Ascending aorta (tissue), 2 donors: ENCODE measurements at regions not wholly inside any gene's neighbourhood (a gene's known extent, or its start where the extent isn't known, plus 50 kb on each side); places are given as distances from the start of the nearest gene placed in this dataset.

Experiments
- DNase-seq, 2 donors: peaks; one replicate each; pipeline ENCODE4 v3.0.0-alpha.2; 2019; ENCODE audit warnings: low spot score in 2 of 2
- H3K27ac ChIP-seq, 2 donors: fragments of 200-600 bp; sonication (generic); one replicate each; pipeline ENCODE4 v1.5.1; 2016 to 2017; ENCODE audit warnings: mild to moderate bottlenecking in 1 of 2
- H3K27me3 ChIP-seq: fragments of 200-600 bp; sonication (generic); one replicate; pipeline ENCODE4 v1.5.1; 2017
- H3K36me3 ChIP-seq, 2 donors: fragments of 200-600 bp; sonication (generic); one replicate each; pipeline ENCODE4 v1.5.1; 2016
- H3K4me1 ChIP-seq, 2 donors: fragments of 200-600 bp; sonication (generic); one replicate each; pipeline ENCODE4 v1.5.1; 2016 to 2017; ENCODE audit warnings: mild to moderate bottlenecking in 1 of 2
- H3K4me3 ChIP-seq, 2 donors: fragments of 200-600 bp; sonication (generic); one replicate each; pipeline ENCODE4 v1.5.1; 2016 to 2017; ENCODE audit warnings: mild to moderate bottlenecking in 1 of 2
- H3K9me3 ChIP-seq, 2 donors: fragments of 200-600 bp; sonication (generic); one replicate each; pipeline ENCODE4 v1.5.1; 2016
- intact Hi-C: fragments of 100-400 bp; cut with DNase I; formaldehyde crosslinking; loops from one replicate; pipeline ENCODE4 v1.15.1; 2023
- TF ChIP-seq, protein P1 (sequence below), 3 experiments: fragments of 200-600 bp in 2 of 3; fragments of 450-650 bp in 1 of 3; sonication (generic) in 2 of 3; IDR thresholded peaks; one replicate each; pipeline ENCODE4 v1.5.1; 2016 to 2019; ENCODE audit warnings: antibody characterized with exemption in 3 of 3, mild to moderate bottlenecking in 1 of 3, moderate library complexity in 1 of 3

DNA sequence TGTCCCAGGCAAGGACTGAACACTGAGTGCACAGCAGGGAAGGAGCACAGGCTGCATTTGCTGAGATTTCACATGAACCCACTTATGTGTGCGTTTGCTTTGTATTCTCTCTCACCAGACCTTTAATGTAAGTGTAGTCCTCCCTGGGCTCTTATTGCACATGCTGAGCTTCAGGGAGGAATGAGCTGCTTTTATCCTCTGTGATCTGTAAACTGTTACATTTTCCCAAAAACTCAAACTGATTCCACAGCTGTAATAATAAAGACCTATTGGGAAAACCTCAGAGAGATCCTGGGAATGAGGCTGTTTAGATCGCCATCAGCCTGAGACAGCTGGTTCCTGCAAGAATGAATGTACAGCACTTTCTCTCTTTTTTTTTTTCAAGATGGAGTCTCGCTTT lies 53.6 kb upstream of the ADORA2B start:
- H3K4me3 ChIP-seq = no peak overlapping the region
- no peaks in the 10 kb centered on the region for H3K9me3 ChIP-seq
- H3K36me3 ChIP-seq = no peaks in the 10 kb centered on the region
- no peak overlapping the region for H3K27ac ChIP-seq
- no peaks in the 10 kb centered on the region for H3K4me1 ChIP-seq
- TF ChIP-seq, protein P1, sequence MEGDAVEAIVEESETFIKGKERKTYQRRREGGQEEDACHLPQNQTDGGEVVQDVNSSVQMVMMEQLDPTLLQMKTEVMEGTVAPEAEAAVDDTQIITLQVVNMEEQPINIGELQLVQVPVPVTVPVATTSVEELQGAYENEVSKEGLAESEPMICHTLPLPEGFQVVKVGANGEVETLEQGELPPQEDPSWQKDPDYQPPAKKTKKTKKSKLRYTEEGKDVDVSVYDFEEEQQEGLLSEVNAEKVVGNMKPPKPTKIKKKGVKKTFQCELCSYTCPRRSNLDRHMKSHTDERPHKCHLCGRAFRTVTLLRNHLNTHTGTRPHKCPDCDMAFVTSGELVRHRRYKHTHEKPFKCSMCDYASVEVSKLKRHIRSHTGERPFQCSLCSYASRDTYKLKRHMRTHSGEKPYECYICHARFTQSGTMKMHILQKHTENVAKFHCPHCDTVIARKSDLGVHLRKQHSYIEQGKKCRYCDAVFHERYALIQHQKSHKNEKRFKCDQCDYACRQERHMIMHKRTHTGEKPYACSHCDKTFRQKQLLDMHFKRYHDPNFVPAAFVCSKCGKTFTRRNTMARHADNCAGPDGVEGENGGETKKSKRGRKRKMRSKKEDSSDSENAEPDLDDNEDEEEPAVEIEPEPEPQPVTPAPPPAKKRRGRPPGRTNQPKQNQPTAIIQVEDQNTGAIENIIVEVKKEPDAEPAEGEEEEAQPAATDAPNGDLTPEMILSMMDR (IDR thresholded peaks at IDR 0.05) = no peak
- intact Hi-C loops = no loop called here
- no peaks in the 10 kb centered on the region for H3K27me3 ChIP-seq
- no peak for DNase-seq

- Histone ChIP-seq H3K9me3 (no peaks in the 10 kb centered on the region), H3K4me1 (no peaks in the 10 kb centered on the region), H3K27ac (no peak overlapping the region), H3K27me3 (no peaks in the 10 kb centered on the region), H3K36me3 (no peaks in the 10 kb centered on the region), H3K4me3 (no peak overlapping the region)
- TF ChIP-seq, protein P1 (IDR thresholded peaks at IDR 0.05) = no peak
- no peak for DNase-seq
- intact Hi-C loops = no loop called here
Measured at GRCh38 chr17:15892244-15892643, 52.7 kb upstream of the ADORA2B start.

- no peak for DNase-seq
- TF ChIP-seq, protein P1 (IDR thresholded peaks at IDR 0.05) = no peak
- intact Hi-C loops = no loop called here
- no peaks in the 10 kb centered on the region for H3K36me3 ChIP-seq
- H3K4me1 ChIP-seq = no peaks in the 10 kb centered on the region
- H3K9me3 ChIP-seq = no peaks in the 10 kb centered on the region
- no peak overlapping the region for H3K4me3 ChIP-seq
- H3K27ac ChIP-seq = no peak overlapping the region
- no peaks in the 10 kb centered on the region for H3K27me3 ChIP-seq
Measured at GRCh38 chr17:15892731-15893657, 51.9 kb upstream of the ADORA2B start.

- no peaks in the 10 kb centered on the region for H3K36me3 ChIP-seq
- TF ChIP-seq, protein P1 (IDR thresholded peaks at IDR 0.05) = no peak
- H3K27me3 ChIP-seq = no peaks in the 10 kb centered on the region
- intact Hi-C loops = no loop called here
- no peaks in the 10 kb centered on the region for H3K4me1 ChIP-seq
- no peak overlapping the region for H3K4me3 ChIP-seq
- no peak for DNase-seq
- H3K27ac ChIP-seq = no peak overlapping the region
- H3K9me3 ChIP-seq = no peaks in the 10 kb centered on the region
Measured at GRCh38 chr17:15893658-15894024, 51.3 kb upstream of the ADORA2B start.

GRCh38 chr17:15894258-15894657 lies 50.7 kb upstream of the ADORA2B start:
- Histone ChIP-seq H3K4me1 (no peaks in the 10 kb centered on the region), H3K9me3 (no peaks in the 10 kb centered on the region), H3K27ac (no peak overlapping the region), H3K27me3 (no peaks in the 10 kb centered on the region), H3K36me3 (no peaks in the 10 kb centered on the region), H3K4me3 (no peak overlapping the region)
- intact Hi-C loops = no loop called here
- TF ChIP-seq, protein P1 (IDR thresholded peaks at IDR 0.05) = no peak
- no peak for DNase-seq
